Smooth muscle cell (in vitro differentiated cells): ENCODE measurements at regions not wholly inside any gene's neighbourhood (a gene's known extent, or its start where the extent isn't known, plus 50 kb on each side); places are given as distances from the start of the nearest gene placed in this dataset.
"Not testable (repeated sequence)": the region's sequence is repeated elsewhere in the genome, so short reads cannot be mapped to it uniquely, and the experiment has no call there.

Experiments
- DNase-seq: peaks from one replicate; lab custom pipeline; 2025; ENCODE audit not compliant: unreplicated experiment; lab: John Stamatoyannopoulos, UW
- H2AFZ ChIP-seq: fragments of 200-600 bp; sonication (generic); 2 replicates; pipeline ENCODE4 v1.6.0; 2016; ENCODE audit warnings: antibody characterized with exemption, low read depth, mild to moderate bottlenecking
- H3F3A ChIP-seq: fragments of 200-600 bp; sonication (generic); 2 replicates; pipeline ENCODE4 v1.6.0; 2017; ENCODE audit warnings: antibody characterized with exemption, low read depth
- H3K27ac ChIP-seq: fragments of 200-600 bp; sonication (generic); 2 replicates; pipeline ENCODE4 v1.5.1; 2016; ENCODE audit warnings: low read depth, mild to moderate bottlenecking
- H3K27me3 ChIP-seq: fragments of 200-600 bp; sonication (generic); 2 replicates; pipeline ENCODE4 v1.6.1; 2016; ENCODE audit warnings: low read depth, mild to moderate bottlenecking
- H3K36me3 ChIP-seq: fragments of 200-600 bp; sonication (generic); 2 replicates; pipeline ENCODE4 v1.5.1; 2016; ENCODE audit warnings: low read depth
- H3K4me1 ChIP-seq: fragments of 200-600 bp; sonication (generic); 2 replicates; pipeline ENCODE4 v1.5.1; 2016; ENCODE audit warnings: low read depth
- H3K4me2 ChIP-seq: fragments of 200-600 bp; sonication (generic); 2 replicates; pipeline ENCODE4 v1.6.0; 2016; ENCODE audit warnings: mild to moderate bottlenecking
- H3K4me3 ChIP-seq: fragments of 200-600 bp; sonication (generic); 2 replicates; pipeline ENCODE4 v1.5.1; 2016; ENCODE audit warnings: mild to moderate bottlenecking
- H3K79me2 ChIP-seq: fragments of 200-600 bp; sonication (generic); 2 replicates; pipeline ENCODE4 v1.6.0; 2016; ENCODE audit warnings: low read depth, mild to moderate bottlenecking
- H3K9ac ChIP-seq: fragments of 200-600 bp; sonication (generic); 2 replicates; pipeline ENCODE4 v1.6.0; 2016; ENCODE audit warnings: low read depth
- H3K9me3 ChIP-seq: fragments of 200-600 bp; sonication (generic); replicated peaks from 2 replicates; pipeline ENCODE4 v1.5.1; 2016; ENCODE audit warnings: low read depth
- H4K20me1 ChIP-seq: fragments of 200-600 bp; sonication (generic); 2 replicates; pipeline ENCODE4 v1.6.0; 2016; ENCODE audit warnings: low read depth
- WGBS: methylation state at CpG from one replicate; pipeline ENCODE4 v1.1.7; 2016; ENCODE audit warnings: low lambda C conversion rate; 5-methylcytosine and 5-hydroxymethylcytosine counted together
- TF ChIP-seq, protein P1 (sequence below): fragments of 200-600 bp; sonication (generic); IDR thresholded peaks from 2 replicates; pipeline ENCODE4 v1.5.1; 2017; ENCODE audit warnings: borderline replicate concordance, mild to moderate bottlenecking, antibody characterized with exemption; ENCODE audit not compliant: insufficient read depth, poor library complexity, severe bottlenecking

DNA sequence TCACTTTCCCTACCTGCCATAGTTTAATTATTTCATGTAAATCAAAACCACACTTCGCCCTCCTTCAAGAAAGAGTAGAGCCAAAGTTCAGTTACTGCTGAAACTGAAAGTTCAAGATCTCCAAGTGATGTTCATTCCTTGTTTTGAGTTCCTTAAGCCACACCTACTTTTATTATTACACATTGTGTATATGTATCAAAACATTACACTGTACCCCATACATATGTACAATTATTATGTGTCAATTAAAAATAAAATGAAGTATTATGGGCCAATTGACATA is 892.3 kb upstream of the NDST4 start:
- H3K27ac ChIP-seq = no peak overlapping the region
- TF ChIP-seq, protein P1, sequence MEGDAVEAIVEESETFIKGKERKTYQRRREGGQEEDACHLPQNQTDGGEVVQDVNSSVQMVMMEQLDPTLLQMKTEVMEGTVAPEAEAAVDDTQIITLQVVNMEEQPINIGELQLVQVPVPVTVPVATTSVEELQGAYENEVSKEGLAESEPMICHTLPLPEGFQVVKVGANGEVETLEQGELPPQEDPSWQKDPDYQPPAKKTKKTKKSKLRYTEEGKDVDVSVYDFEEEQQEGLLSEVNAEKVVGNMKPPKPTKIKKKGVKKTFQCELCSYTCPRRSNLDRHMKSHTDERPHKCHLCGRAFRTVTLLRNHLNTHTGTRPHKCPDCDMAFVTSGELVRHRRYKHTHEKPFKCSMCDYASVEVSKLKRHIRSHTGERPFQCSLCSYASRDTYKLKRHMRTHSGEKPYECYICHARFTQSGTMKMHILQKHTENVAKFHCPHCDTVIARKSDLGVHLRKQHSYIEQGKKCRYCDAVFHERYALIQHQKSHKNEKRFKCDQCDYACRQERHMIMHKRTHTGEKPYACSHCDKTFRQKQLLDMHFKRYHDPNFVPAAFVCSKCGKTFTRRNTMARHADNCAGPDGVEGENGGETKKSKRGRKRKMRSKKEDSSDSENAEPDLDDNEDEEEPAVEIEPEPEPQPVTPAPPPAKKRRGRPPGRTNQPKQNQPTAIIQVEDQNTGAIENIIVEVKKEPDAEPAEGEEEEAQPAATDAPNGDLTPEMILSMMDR = no peak
- H4K20me1 ChIP-seq = no peaks in the 10 kb centered on the region
- no peaks in the 10 kb centered on the region for H3K4me1 ChIP-seq
- DNase-seq = no peak
- H3K27me3 ChIP-seq = no peaks in the 10 kb centered on the region
- no peaks in the 10 kb centered on the region for H3F3A ChIP-seq
- WGBS = 85% methylated on average over 1 of the region's 1 CpG
- peak overlapping the region; percentile 68 for H2AFZ ChIP-seq
- H3K4me2 ChIP-seq = no peak overlapping the region
- H3K4me3 ChIP-seq = no peak overlapping the region
- H3K79me2 ChIP-seq = no peaks in the 10 kb centered on the region
- no peak overlapping the region for H3K9ac ChIP-seq
- no peaks in the 10 kb centered on the region for H3K9me3 ChIP-seq
- H3K36me3 ChIP-seq = no peaks in the 10 kb centered on the region

GRCh38 chr4:116005037-116005805 is 891.8 kb upstream of the NDST4 start:
- no peak overlapping the region for H3K4me3 ChIP-seq
- H3K4me1 ChIP-seq = no peaks in the 10 kb centered on the region
- H3F3A ChIP-seq = no peaks in the 10 kb centered on the region
- no peaks in the 10 kb centered on the region for H3K36me3 ChIP-seq
- H3K27ac ChIP-seq = no peak overlapping the region
- no peaks in the 10 kb centered on the region for H4K20me1 ChIP-seq
- no peak overlapping the region for H3K4me2 ChIP-seq
- no peaks in the 10 kb centered on the region for H3K27me3 ChIP-seq
- no peak for DNase-seq
- H3K9me3 ChIP-seq = no peaks in the 10 kb centered on the region
- WGBS = 87% methylated on average over 3 of the region's 3 CpGs
- peak overlapping the region; percentile 68 for H2AFZ ChIP-seq
- no peak overlapping the region for H3K9ac ChIP-seq
- TF ChIP-seq, protein P1 = no peak
- H3K79me2 ChIP-seq = no peaks in the 10 kb centered on the region

DNA sequence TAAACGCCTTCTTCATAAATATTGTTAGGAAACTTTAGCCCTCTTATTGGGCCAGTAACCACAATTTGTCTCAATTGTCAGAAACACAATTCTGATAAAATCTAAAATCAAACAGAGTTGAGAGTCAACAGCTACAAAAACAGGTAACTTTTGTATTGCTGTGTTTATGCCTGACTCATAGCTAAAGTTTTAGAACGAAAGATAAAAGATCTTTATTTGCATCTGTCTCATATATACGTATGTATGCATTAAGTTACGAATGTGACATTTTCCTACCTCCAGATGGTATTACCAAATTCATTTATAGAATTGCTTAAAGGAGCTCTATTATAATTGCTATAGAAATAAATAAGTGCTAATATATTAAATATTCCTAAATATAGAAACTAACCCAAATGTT is 887.9 kb upstream of the NDST4 start:
- no peaks in the 10 kb centered on the region for H4K20me1 ChIP-seq
- TF ChIP-seq, protein P1 = no peak
- H3K4me3 ChIP-seq = no peak overlapping the region
- no peaks in the 10 kb centered on the region for H3F3A ChIP-seq
- H2AFZ ChIP-seq = no peak overlapping the region
- WGBS = 93% methylated on average over 4 of the region's 4 CpGs
- H3K4me1 ChIP-seq = no peaks in the 10 kb centered on the region
- H3K4me2 ChIP-seq = no peak overlapping the region
- H3K9me3 ChIP-seq = no peaks in the 10 kb centered on the region
- no peaks in the 10 kb centered on the region for H3K36me3 ChIP-seq
- no peak for DNase-seq
- no peak overlapping the region for H3K27ac ChIP-seq
- H3K9ac ChIP-seq = no peak overlapping the region
- H3K27me3 ChIP-seq = no peaks in the 10 kb centered on the region
- no peaks in the 10 kb centered on the region for H3K79me2 ChIP-seq

- Histone ChIP-seq H3K9me3 (no peaks in the 10 kb centered on the region), H3F3A (no peaks in the 10 kb centered on the region), H3K4me1 (no peaks in the 10 kb centered on the region), H2AFZ (no peak overlapping the region), H3K79me2 (no peaks in the 10 kb centered on the region), H3K36me3 (no peaks in the 10 kb centered on the region), H3K4me3 (no peak overlapping the region), H3K27me3 (no peaks in the 10 kb centered on the region), H3K9ac (no peak overlapping the region), H3K4me2 (no peak overlapping the region), H3K27ac (no peak overlapping the region), H4K20me1 (no peaks in the 10 kb centered on the region)
- 95% methylated on average over 6 of the region's 6 CpGs for WGBS
- TF ChIP-seq, protein P1 = no peak
- DNase-seq = no peak
Measured at GRCh38 chr4:115986573-115986972, 873.2 kb upstream of the NDST4 start.

DNA sequence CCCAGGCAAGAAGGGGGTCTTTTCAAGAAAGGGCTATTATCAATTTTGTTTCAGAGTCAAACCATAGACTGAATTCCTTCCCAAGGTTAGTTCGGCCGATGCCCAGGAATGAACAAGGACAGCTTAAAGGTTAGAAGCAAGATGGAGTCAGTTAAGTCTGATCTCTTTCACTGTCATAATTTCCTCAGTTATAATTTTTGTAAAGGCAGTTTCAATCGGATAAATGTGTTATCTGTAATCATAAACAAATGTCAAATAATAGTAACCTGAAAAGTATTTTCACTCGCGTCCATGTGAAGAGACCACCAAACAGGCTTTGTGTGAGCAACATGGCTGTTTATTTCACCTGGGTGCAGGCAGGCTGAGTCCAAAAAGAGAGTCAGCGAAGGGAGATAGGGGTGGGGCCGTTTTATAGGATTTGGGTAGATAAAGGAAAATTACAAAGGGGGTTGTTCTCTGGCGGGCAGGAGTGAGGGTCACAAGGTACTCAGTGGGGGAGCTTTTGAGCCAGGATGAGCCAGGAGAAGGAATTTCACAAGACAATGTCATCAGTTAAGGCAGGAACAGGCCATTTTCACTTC is 862.1 kb upstream of the NDST4 start:
- H3K79me2 ChIP-seq, H3K36me3 ChIP-seq, DNase-seq, H3K9ac ChIP-seq, H3K4me3 ChIP-seq, H3K9me3 ChIP-seq, H3F3A ChIP-seq, H3K27me3 ChIP-seq, H3K4me2 ChIP-seq, H2AFZ ChIP-seq, H3K27ac ChIP-seq, H4K20me1 ChIP-seq: not testable (repeated sequence)
- 50% methylated on average over 8 of the region's 8 CpGs for WGBS
- peaks cover 29% of the 10 kb centered on the region for H3K4me1 ChIP-seq
